Caco-2 (cell line): ENCODE measurements at regions not wholly inside any gene's neighbourhood (a gene's known extent, or its start where the extent isn't known, plus 50 kb on each side); places are given as distances from the start of the nearest gene placed in this dataset.

ENCODE experiments used
- BruUV-seq: library from RNA; stranded (reverse); fragments of 400-500 nt; replicated peaks from 2 replicates; lab custom pipeline; 2021; lab: Mats Ljungman, UMichigan
- CTCF ChIA-PET: fragments of 300-600 bp; sonication (Branson Sonifier 250); formaldehyde crosslinking; loops from one replicate; lab custom pipeline; 2022; ENCODE audit warnings: antibody characterized with exemption; lab: Charles Lee
- POLR2A ChIA-PET: fragments of 300-600 bp; sonication (Branson Sonifier 250); formaldehyde crosslinking; loops from one replicate; lab custom pipeline; 2022; ENCODE audit warnings: antibody characterized with exemption; lab: Charles Lee
- DNase-seq, 2 experiments: peaks; one replicate each; pipeline versions ENCODE4 v3.0.0 to v3.0.0-alpha.2; 2020 to 2022
- H3K27me3 ChIP-seq: replicated peaks from 2 replicates; pipeline ENCODE4 v1.6.0; 2011; ENCODE audit warnings: low read length; ENCODE audit not compliant: control insufficient read depth, insufficient read depth
- H3K36me3 ChIP-seq: 2 replicates; pipeline ENCODE4 v1.5.1; 2011; ENCODE audit warnings: low read length; ENCODE audit not compliant: control insufficient read depth, insufficient read depth
- H3K4me1 ChIP-seq: fragments of 250-450 bp; sonication (Bioruptor Pico); 2 replicates; pipeline ENCODE4 v1.5.1; 2020; ENCODE audit warnings: mild to moderate bottlenecking
- H3K4me3 ChIP-seq: 2 replicates; pipeline ENCODE4 v1.5.1; 2011; ENCODE audit warnings: low read depth, mild to moderate bottlenecking, control low read depth, low read length
- H3K9me3 ChIP-seq: fragments of 250-450 bp; sonication (Bioruptor Pico); 2 replicates; pipeline ENCODE4 v1.5.1; 2020; ENCODE audit warnings: mild to moderate bottlenecking, moderate library complexity
- H3K27ac Mint-ChIP-seq: one replicate; pipeline ENCODE4 v1.8.0; 2022; ENCODE audit warnings: mixed read lengths; ENCODE audit not compliant: unreplicated experiment
- H3K27me3 Mint-ChIP-seq: one replicate; pipeline ENCODE4 v1.8.0; 2022; ENCODE audit warnings: mixed read lengths; ENCODE audit not compliant: insufficient read depth, unreplicated experiment
- H3K36me3 Mint-ChIP-seq: one replicate; pipeline ENCODE4 v1.8.0; 2022; ENCODE audit warnings: mild to moderate bottlenecking, mixed read lengths; ENCODE audit not compliant: insufficient read depth, unreplicated experiment
- H3K4me1 Mint-ChIP-seq: one replicate; pipeline ENCODE4 v1.8.0; 2022; ENCODE audit warnings: low read depth, mixed read lengths; ENCODE audit not compliant: unreplicated experiment
- H3K4me3 Mint-ChIP-seq: one replicate; pipeline ENCODE4 v1.8.0; 2022; ENCODE audit warnings: mild to moderate bottlenecking, moderate library complexity, mixed read lengths; ENCODE audit not compliant: unreplicated experiment
- H3K9me3 Mint-ChIP-seq: one replicate; pipeline ENCODE4 v1.8.0; 2022; ENCODE audit warnings: mixed read lengths; ENCODE audit not compliant: unreplicated experiment
- CTCF ChIP-seq, 2 experiments: fragments of 200-600 bp in 1 of 2; IDR thresholded peaks; 1 replicate in 1 of 2; 2 replicates in 1 of 2; pipeline versions ENCODE4 v1.5.1 to v1.8.0; 2011 to 2022; ENCODE audit warnings: antibody characterized with exemption in 1 of 2, control low read depth in 1 of 2, inconsistent platforms in 1 of 2, low read depth in 1 of 2, low read length in 1 of 2, mild to moderate bottlenecking in 1 of 2, moderate library complexity in 1 of 2; ENCODE audit not compliant: insufficient read depth in 1 of 2, severe bottlenecking in 1 of 2, unreplicated experiment in 1 of 2
- intact Hi-C: fragments of 100-400 bp; cut with micrococcal nuclease; formaldehyde crosslinking; loops from one replicate; pipeline ENCODE4 v1.10.0; 2022; ENCODE audit not compliant: unreplicated experiment

- no TSS peak for BruUV-seq
Measured at GRCh38 chr2:182477774-182478173, 50.9 kb upstream of the PDE1A start.

GRCh38 chr2:182481676-182482075 is 54.8 kb upstream of the PDE1A start:
- intact Hi-C loops: no loop called here
- Histone ChIP-seq H3K9me3 (no peaks in the 10 kb centered on the region), H3K4me1 (no peaks in the 10 kb centered on the region), H3K27me3 (no peaks in the 10 kb centered on the region), H3K4me3 (no peak overlapping the region), H3K36me3 (no peaks in the 10 kb centered on the region)
- Mint-ChIP-seq H3K27ac (no peak overlapping the region), H3K4me3 (no peak overlapping the region), H3K4me1 (no peaks in the 10 kb centered on the region), H3K36me3 (no peaks in the 10 kb centered on the region), H3K27me3 (peaks cover 4% of the 10 kb centered on the region), H3K9me3 (no peaks in the 10 kb centered on the region)
- DNase-seq: no peak
- CTCF ChIA-PET: no interaction called here
- POLR2A ChIA-PET: no interaction called here
- no TSS peak for BruUV-seq
- TF ChIP-seq CTCF (IDR thresholded peaks at IDR 0.05; ENCODE audit: insufficient read depth in 1 of 2, low read depth in 1 of 2, low read length in 1 of 2, severe bottlenecking in 1 of 2, unreplicated experiment in 1 of 2): no peak

More at GRCh38 chr2:182477774-182478173, 50.9 kb upstream of the PDE1A start:
- H3K36me3 Mint-ChIP-seq: no peaks in the 10 kb centered on the region
- H3K4me3 Mint-ChIP-seq: no peak overlapping the region
- POLR2A ChIA-PET: no interaction called here
- Histone ChIP-seq H3K4me3 (no peak overlapping the region), H3K9me3 (no peaks in the 10 kb centered on the region), H3K27me3 (no peaks in the 10 kb centered on the region), H3K36me3 (no peaks in the 10 kb centered on the region), H3K4me1 (no peaks in the 10 kb centered on the region)
- H3K27ac Mint-ChIP-seq: no peak overlapping the region
- TF ChIP-seq CTCF (IDR thresholded peaks at IDR 0.05; ENCODE audit: insufficient read depth in 1 of 2, low read depth in 1 of 2, low read length in 1 of 2, severe bottlenecking in 1 of 2, unreplicated experiment in 1 of 2): no peak
- DNase-seq: no peak
- CTCF ChIA-PET: no interaction called here
- H3K9me3 Mint-ChIP-seq: no peaks in the 10 kb centered on the region
- H3K4me1 Mint-ChIP-seq: no peaks in the 10 kb centered on the region
- intact Hi-C loops: no loop called here
- H3K27me3 Mint-ChIP-seq: peaks cover 2% of the 10 kb centered on the region

GRCh38 chr2:182482511-182482910 is 55.7 kb upstream of the PDE1A start:
- CTCF ChIA-PET: no interaction called here
- peaks cover 4% of the 10 kb centered on the region for H3K27me3 Mint-ChIP-seq
- H3K9me3 Mint-ChIP-seq: no peaks in the 10 kb centered on the region
- no peaks in the 10 kb centered on the region for H3K36me3 ChIP-seq
- no peaks in the 10 kb centered on the region for H3K4me1 ChIP-seq
- TF ChIP-seq CTCF (IDR thresholded peaks at IDR 0.05; ENCODE audit: insufficient read depth in 1 of 2, low read depth in 1 of 2, low read length in 1 of 2, severe bottlenecking in 1 of 2, unreplicated experiment in 1 of 2): no peak
- DNase-seq: no peak
- H3K27ac Mint-ChIP-seq: no peak overlapping the region
- no TSS peak for BruUV-seq
- H3K4me3 ChIP-seq: no peak overlapping the region
- H3K9me3 ChIP-seq: no peaks in the 10 kb centered on the region
- intact Hi-C loops: no loop called here
- H3K36me3 Mint-ChIP-seq: no peaks in the 10 kb centered on the region
- no peaks in the 10 kb centered on the region for H3K4me1 Mint-ChIP-seq
- no peak overlapping the region for H3K4me3 Mint-ChIP-seq
- POLR2A ChIA-PET: no interaction called here
- H3K27me3 ChIP-seq: no peaks in the 10 kb centered on the region
